HCT116 (cell line): ENCODE measurements at regions not wholly inside any gene's neighbourhood (a gene's known extent, or its start where the extent isn't known, plus 50 kb on each side); places are given as distances from the start of the nearest gene placed in this dataset.

ENCODE experiments used
- ATAC-seq: fragments of 200-7000 bp; cut with Tn5 transposase; 2 replicates; pipeline ENCODE4 v1.9.1; 2020; ENCODE audit warnings: mild to moderate bottlenecking, moderate library complexity
- BruUV-seq: library from RNA; stranded (reverse); fragments of 400-500 nt; replicated peaks from 2 replicates; lab custom pipeline; 2021; lab: Mats Ljungman, UMichigan
- CTCF ChIA-PET: fragments of 300-600 bp; sonication (Branson Sonifier 250); formaldehyde crosslinking; loops from one replicate; lab custom pipeline; 2021; ENCODE audit warnings: antibody characterized with exemption; lab: Charles Lee
- POLR2A ChIA-PET: fragments of 300-600, 350-600 bp; sonication (Branson Sonifier 250); formaldehyde crosslinking; loops from one replicate; lab custom pipeline; 2021; ENCODE audit warnings: antibody characterized with exemption; lab: Charles Lee
- RAD21 ChIA-PET, 2 experiments: fragments of 300-600 bp; sonication (Branson Sonifier 250); formaldehyde crosslinking; loops; one replicate each; lab custom pipeline; 2023; ENCODE audit warnings: low total read pairs in 2 of 2; ENCODE audit not compliant: uncharacterized antibody in 2 of 2, unreplicated experiment in 2 of 2, low non-redundant PET in 1 of 2; lab: Charles Lee
- DNase-seq: peaks from one replicate; pipeline ENCODE4 v3.0.0-alpha.2; 2010; ENCODE audit warnings: low read depth, low spot score
- H2AFZ ChIP-seq: fragments of 200-600 bp; shearing (Covaris generic), sonication (generic); 2 replicates; pipeline ENCODE4 v1.6.1; 2017; ENCODE audit warnings: low read depth, mixed run types, mixed read lengths, antibody characterized with exemption, low read length; ENCODE audit not compliant: poor library complexity, severe bottlenecking
- H3K27ac ChIP-seq: 2 replicates; pipeline ENCODE4 v1.5.1; 2012; ENCODE audit warnings: low read depth, low read length
- H3K27me3 ChIP-seq: fragments of 200-600 bp; sonication (generic); 2 replicates; pipeline ENCODE4 v1.6.1; 2016; ENCODE audit warnings: mixed run types, low read length, mixed read lengths; ENCODE audit not compliant: insufficient read depth
- H3K36me3 ChIP-seq, 2 experiments: fragments of 200-500 bp in 1 of 2; fragments of 200-600 bp in 1 of 2; sonication (Bioruptor generic) in 1 of 2; sonication (generic) in 1 of 2; 2 replicates each; pipeline versions ENCODE4 v1.5.1 to v1.6.1; 2014 to 2016; ENCODE audit warnings: low read length in 2 of 2, inconsistent platforms in 1 of 2, mixed read lengths in 1 of 2, mixed run types in 1 of 2; ENCODE audit not compliant: insufficient read depth in 2 of 2, control insufficient read depth in 1 of 2
- H3K4me1 ChIP-seq, 2 experiments: fragments of 200-600 bp in 1 of 2; sonication (generic) in 1 of 2; 2 replicates each; pipeline versions ENCODE4 v1.5.1 to v1.6.1; 2012 to 2017; ENCODE audit warnings: low read length in 2 of 2, inconsistent platforms in 1 of 2, mild to moderate bottlenecking in 1 of 2, mixed read lengths in 1 of 2, mixed run types in 1 of 2, moderate library complexity in 1 of 2; ENCODE audit not compliant: insufficient read depth in 2 of 2, control insufficient read depth in 1 of 2
- H3K4me2 ChIP-seq: fragments of 200-600 bp; sonication (generic); 2 replicates; pipeline ENCODE4 v1.6.1; 2017; ENCODE audit warnings: mixed run types, low read length, mixed read lengths
- H3K4me3 ChIP-seq, 2 experiments: fragments of 200-600 bp in 1 of 2; sonication (generic) in 1 of 2; replicated peaks in 1 of 2; 2 replicates each; pipeline ENCODE4 v1.5.1; 2011 to 2016; ENCODE audit warnings: low read length in 2 of 2, control low read depth in 1 of 2, low read depth in 1 of 2, mild to moderate bottlenecking in 1 of 2, mixed read lengths in 1 of 2, mixed run types in 1 of 2
- H3K79me2 ChIP-seq: fragments of 200-600 bp; sonication (generic); 2 replicates; pipeline ENCODE4 v1.6.1; 2017; ENCODE audit warnings: mild to moderate bottlenecking, mixed run types, low read length, moderate library complexity, mixed read lengths; ENCODE audit not compliant: insufficient read depth
- H3K9ac ChIP-seq: fragments of 200-600 bp; sonication (generic); 2 replicates; pipeline ENCODE4 v1.6.1; 2016; ENCODE audit warnings: low read length, mixed read lengths
- H3K9me2 ChIP-seq: fragments of 200-600 bp; sonication (generic), shearing (Covaris generic); 2 replicates; pipeline ENCODE4 v1.6.1; 2017; ENCODE audit warnings: mixed run types, mild to moderate bottlenecking, moderate library complexity; ENCODE audit not compliant: insufficient read depth
- H3K9me3 ChIP-seq, 2 experiments: fragments of 200-500 bp in 1 of 2; fragments of 200-600 bp in 1 of 2; sonication (Bioruptor generic) in 1 of 2; sonication (generic) in 1 of 2; 2 replicates each; pipeline ENCODE4 v1.6.1; 2014 to 2017; ENCODE audit warnings: low read length in 2 of 2, mixed read lengths in 2 of 2, inconsistent platforms in 1 of 2, low read depth in 1 of 2, mild to moderate bottlenecking in 1 of 2, mixed run types in 1 of 2, moderate library complexity in 1 of 2; ENCODE audit not compliant: control insufficient read depth in 1 of 2, insufficient read depth in 1 of 2
- H4K20me1 ChIP-seq: fragments of 200-600 bp; sonication (generic), shearing (Covaris generic); 2 replicates; pipeline ENCODE4 v1.6.1; 2017; ENCODE audit warnings: mixed run types, mild to moderate bottlenecking, moderate library complexity; ENCODE audit not compliant: insufficient read depth
- ATF3 ChIP-seq: IDR thresholded peaks from 2 replicates; pipeline ENCODE4 v1.6.1; 2012
- CEBPB ChIP-seq: IDR thresholded peaks from 2 replicates; pipeline ENCODE4 v1.6.1; 2012; ENCODE audit warnings: low read depth
- EGR1 ChIP-seq: IDR thresholded peaks from 2 replicates; pipeline ENCODE4 v1.6.1; 2012; ENCODE audit warnings: low read depth
- ELF1 ChIP-seq: IDR thresholded peaks from 2 replicates; pipeline ENCODE4 v1.6.1; 2012; ENCODE audit warnings: low read depth, borderline replicate concordance
- EZH2phosphoT487 ChIP-seq: fragments of 200-600 bp; IDR thresholded peaks from 2 replicates; pipeline ENCODE4 v1.6.1; 2018; ENCODE audit warnings: antibody characterized with exemption, borderline replicate concordance
- JUND ChIP-seq: IDR thresholded peaks from 2 replicates; pipeline ENCODE4 v1.6.1; 2012
- REST ChIP-seq: IDR thresholded peaks from 2 replicates; pipeline ENCODE4 v1.6.1; 2012; ENCODE audit warnings: low read depth
- SIN3A ChIP-seq: IDR thresholded peaks from 2 replicates; pipeline ENCODE4 v1.6.1; 2012; ENCODE audit warnings: low read depth
- SRF ChIP-seq: IDR thresholded peaks from 2 replicates; pipeline ENCODE4 v1.6.1; 2012; ENCODE audit warnings: low read depth
- ZBTB33 ChIP-seq: IDR thresholded peaks from 2 replicates; pipeline ENCODE4 v1.6.1; 2011; ENCODE audit warnings: mild to moderate bottlenecking, low read length, moderate library complexity; ENCODE audit not compliant: insufficient replicate concordance; ENCODE audit errors: extremely low read depth
- intact Hi-C: fragments of 100-400 bp; cut with micrococcal nuclease; formaldehyde crosslinking; loops from 2 replicates; pipeline ENCODE4 v1.10.0; 2022

- H3K27ac ChIP-seq: no peak overlapping the region
- intact Hi-C loops: no loop called here
- DNase-seq (no peak), ATAC-seq (no peak)
- H3K36me3 ChIP-seq: no peaks in the 10 kb centered on the region
- ChIA-PET POLR2A (no interaction called here), CTCF (no interaction called here), RAD21 (no interaction called here)
- no peaks in the 10 kb centered on the region for H3K9me2 ChIP-seq
- H3K9ac ChIP-seq: no peak overlapping the region
- H2AFZ ChIP-seq: no peak overlapping the region
- TF ChIP-seq SIN3A (no peak), EGR1 (no peak), CEBPB (no peak), ELF1 (no peak), EZH2phosphoT487 (no peak), ATF3 (no peak), REST (no peak), ZBTB33 (no peak), JUND (no peak), SRF (no peak)
- no TSS peak for BruUV-seq
- no peak overlapping the region for H3K4me3 ChIP-seq
- H3K4me2 ChIP-seq: no peak overlapping the region
- no peaks in the 10 kb centered on the region for H3K9me3 ChIP-seq
- H3K4me1 ChIP-seq: no peaks in the 10 kb centered on the region
- H3K79me2 ChIP-seq: no peaks in the 10 kb centered on the region
- no peaks in the 10 kb centered on the region for H4K20me1 ChIP-seq
- H3K27me3 ChIP-seq: no peaks in the 10 kb centered on the region
Observed at GRCh38 chr9:81182431-81182830, 506.9 kb downstream of the TLE1 start.
